ENCODE measurements at regions not wholly inside any gene's neighbourhood (a gene's known extent, or its start where the extent isn't known, plus 50 kb on each side); places are given as distances from the start of the nearest gene placed in this dataset.

GRCh38 chr12:28065889-28066630 lies 93.5 kb upstream of the PTHLH start:
- Histone ChIP-seq H3K9ac (ENCODE audit: insufficient read depth, low read length, poor library complexity, severe bottlenecking) (no peak overlapping the region), H4K20me1 (ENCODE audit: insufficient read depth, low read length) (no peaks in the 10 kb centered on the region), H3K27ac (ENCODE audit: low read depth in 1 of 2, low read length in 2 of 2) (no peak overlapping the region), H3K27me3 (ENCODE audit: control insufficient read depth in 2 of 2, insufficient read depth in 2 of 2, low read length in 2 of 2) (no peaks in the 10 kb centered on the region), H2AFZ (ENCODE audit: insufficient read depth, low read depth, low read length, poor library complexity, severe bottlenecking) (no peak overlapping the region), H3K79me2 (ENCODE audit: insufficient read depth, low read length) (no peaks in the 10 kb centered on the region), H3K4me3 (replicated peaks in 1 of 3; ENCODE audit: low read depth in 2 of 3, low read length in 3 of 3) (no peak overlapping the region), H3K9me3 (replicated peaks in 1 of 2; ENCODE audit: control insufficient read depth in 1 of 2, insufficient read depth in 1 of 2, low read length in 2 of 2) (peaks cover 0 to 3% of the 10 kb centered on the region in 2 donors), H3K4me2 (replicated peaks; ENCODE audit: extremely low read depth, low read length, poor library complexity, severe bottlenecking) (no peak overlapping the region), H3K4me1 (ENCODE audit: control insufficient read depth in 1 of 2, insufficient read depth in 2 of 2, low read length in 2 of 2) (no peaks in the 10 kb centered on the region), H3K36me3 (replicated peaks in 1 of 2; ENCODE audit: control insufficient read depth in 1 of 2, insufficient read depth in 2 of 2, low read length in 2 of 2) (no peaks in the 10 kb centered on the region)
- WGBS (ENCODE audit: insufficient coverage) = 86% methylated on average over 1 of the region's 1 CpG
- Mint-ChIP-seq H3K9me3 (peaks cover 0 to 6% (median under 1%) of the 10 kb centered on the region in 7 donors), H3K36me3 (no peaks in the 10 kb centered on the region), H3K4me3 (no peak overlapping the region), H3K27me3 (ENCODE audit: low read depth in 3 of 3) (peaks cover 0 to 2% (median 1%) of the 10 kb centered on the region in 3 donors), H3K4me1 (no peaks in the 10 kb centered on the region), H3K27ac (no peak overlapping the region)
- no peak for DNase-seq
- no peak for TF ChIP-seq CTCF (IDR thresholded peaks at IDR 0.05)
- intact Hi-C loops (cut with micrococcal nuclease) = no loop called here

- no peak overlapping the region for H3K4me3 Mint-ChIP-seq
- H3K79me2 ChIP-seq (ENCODE audit: insufficient read depth, low read length) = no peaks in the 10 kb centered on the region
- H4K20me1 ChIP-seq (ENCODE audit: insufficient read depth, low read length) = no peaks in the 10 kb centered on the region
- no peak for TF ChIP-seq CTCF (IDR thresholded peaks at IDR 0.05)
- H3K9ac ChIP-seq (ENCODE audit: insufficient read depth, low read length, poor library complexity, severe bottlenecking) = no peak overlapping the region
- no peak overlapping the region for H3K27ac ChIP-seq (ENCODE audit: low read depth in 1 of 2, low read length in 2 of 2)
- H3K4me1 ChIP-seq (ENCODE audit: control insufficient read depth in 1 of 2, insufficient read depth in 2 of 2, low read length in 2 of 2) = no peaks in the 10 kb centered on the region
- H3K4me3 ChIP-seq (replicated peaks in 1 of 3; ENCODE audit: low read depth in 2 of 3, low read length in 3 of 3) = no peak overlapping the region
- H2AFZ ChIP-seq (ENCODE audit: insufficient read depth, low read depth, low read length, poor library complexity, severe bottlenecking) = no peak overlapping the region
- H3K9me3 Mint-ChIP-seq = peaks cover 0 to 6% (median 2%) of the 10 kb centered on the region in 7 donors
- peaks cover 0 to 1% (median under 1%) of the 10 kb centered on the region in 3 donors for H3K27me3 Mint-ChIP-seq (ENCODE audit: low read depth in 3 of 3)
- H3K27me3 ChIP-seq (ENCODE audit: control insufficient read depth in 2 of 2, insufficient read depth in 2 of 2, low read length in 2 of 2) = no peaks in the 10 kb centered on the region
- WGBS (ENCODE audit: insufficient coverage) = no CpG with 5 or more reads among the region's 1 CpG
- H3K36me3 Mint-ChIP-seq = no peaks in the 10 kb centered on the region
- intact Hi-C loops (cut with micrococcal nuclease) = no loop called here
- H3K36me3 ChIP-seq (replicated peaks in 1 of 2; ENCODE audit: control insufficient read depth in 1 of 2, insufficient read depth in 2 of 2, low read length in 2 of 2) = no peaks in the 10 kb centered on the region
- H3K4me1 Mint-ChIP-seq = no peaks in the 10 kb centered on the region
- no peak for DNase-seq
- no peak overlapping the region for H3K27ac Mint-ChIP-seq
- H3K9me3 ChIP-seq (replicated peaks in 1 of 2; ENCODE audit: control insufficient read depth in 1 of 2, insufficient read depth in 1 of 2, low read length in 2 of 2) = peaks cover 0 to 3% of the 10 kb centered on the region in 2 donors
- H3K4me2 ChIP-seq (replicated peaks; ENCODE audit: extremely low read depth, low read length, poor library complexity, severe bottlenecking) = no peak overlapping the region
Observed at GRCh38 chr12:28066879-28067278, 94.3 kb upstream of the PTHLH start.
